ENCODE measurements at regions not wholly inside any gene's neighbourhood (a gene's known extent, or its start where the extent isn't known, plus 50 kb on each side); places are given as distances from the start of the nearest gene placed in this dataset.
"Not testable (repeated sequence)": the region's sequence is repeated elsewhere in the genome, so short reads cannot be mapped to it uniquely, and the experiment has no call there.

GRCh38 chr10:23643111-23643780 lies 204.4 kb downstream of the OTUD1 start:
- no peak for DNase-seq
- ATAC-seq = no peak

- DNase-seq = no peak
- ATAC-seq = no peak
Observed at GRCh38 chr10:23648618-23649017, 209.7 kb downstream of the OTUD1 start.

- ATAC-seq = no peak
- no peak for DNase-seq
Observed at GRCh38 chr10:23656735-23657134, 217.9 kb downstream of the OTUD1 start.

GRCh38 chr10:23657677-23658076 lies 218.8 kb downstream of the OTUD1 start:
- no peak for ATAC-seq
- no peak for DNase-seq

GRCh38 chr10:23671866-23672265 lies 233.0 kb downstream of the OTUD1 start:
- DNase-seq, ATAC-seq: not testable (repeated sequence)

GRCh38 chr10:23675585-23675984 lies 236.7 kb downstream of the OTUD1 start:
- no peak for ATAC-seq
- no peak for DNase-seq

GRCh38 chr10:23676296-23676695 lies 237.4 kb downstream of the OTUD1 start:
- ATAC-seq (no peak), DNase-seq (no peak)

GRCh38 chr10:23686722-23687121 lies 247.8 kb downstream of the OTUD1 start:
- ATAC-seq = no peak

GRCh38 chr10:23692736-23693135 lies 253.9 kb downstream of the OTUD1 start:
- DNase-seq = no peak
- no peak for ATAC-seq

More at GRCh38 chr10:23686722-23687121, 247.8 kb downstream of the OTUD1 start:
- no peak for DNase-seq

GRCh38 chr10:23693501-23693901 lies 254.6 kb downstream of the OTUD1 start:
- ATAC-seq (peak; percentile 26), DNase-seq (peak; percentile 40)

GRCh38 chr10:23693925-23694324 lies 255.1 kb downstream of the OTUD1 start:
- ATAC-seq (no peak), DNase-seq (no peak)

GRCh38 chr10:23694446-23694920 lies 255.6 kb downstream of the OTUD1 start:
- no peak for ATAC-seq
- DNase-seq = no peak

- peak; percentile 15 for DNase-seq
- ATAC-seq = peak; percentile 19
Observed at GRCh38 chr10:23694921-23695824, 256.3 kb downstream of the OTUD1 start.

GRCh38 chr10:23695825-23696420 lies 257.0 kb downstream of the OTUD1 start:
- ATAC-seq = no peak
- no peak for DNase-seq

GRCh38 chr10:23696476-23696875 lies 257.6 kb downstream of the OTUD1 start:
- no peak for DNase-seq
- ATAC-seq = no peak

- peak; percentile 58 for DNase-seq
Observed at GRCh38 chr10:23702977-23703414, 264.1 kb downstream of the OTUD1 start.

GRCh38 chr10:23715363-23715762 lies 276.5 kb downstream of the OTUD1 start:
- DNase-seq (no peak), ATAC-seq (no peak)

More at GRCh38 chr10:23702977-23703414, 264.1 kb downstream of the OTUD1 start:
- ATAC-seq = peak; percentile 93

- ATAC-seq (no peak), DNase-seq (no peak)
Observed at GRCh38 chr10:23717913-23718312, 279.0 kb downstream of the OTUD1 start.

- no peak for ATAC-seq
- no peak for DNase-seq
Observed at GRCh38 chr10:23718946-23719345, 280.1 kb downstream of the OTUD1 start.

GRCh38 chr10:23723796-23724195 lies 284.9 kb downstream of the OTUD1 start:
- DNase-seq (no peak), ATAC-seq (no peak)

- ATAC-seq (no peak), DNase-seq (no peak)
Observed at GRCh38 chr10:23725548-23725947, 286.7 kb downstream of the OTUD1 start.

GRCh38 chr10:23742368-23742767 lies 303.5 kb downstream of the OTUD1 start:
- no peak for DNase-seq
- no peak for ATAC-seq

GRCh38 chr10:23742807-23743206 lies 303.9 kb downstream of the OTUD1 start:
- ATAC-seq (no peak), DNase-seq (no peak)
